A549 (cell line): ENCODE measurements at regions not wholly inside any gene's neighbourhood (a gene's known extent, or its start where the extent isn't known, plus 50 kb on each side); places are given as distances from the start of the nearest gene placed in this dataset.

Source experiments
- BHLHE40 ChIP-seq: IDR thresholded peaks from 2 replicates; pipeline ENCODE4 v1.6.1; 2012; ENCODE audit warnings: low read depth, low read length, inconsistent platforms
- CEBPB ChIP-seq, 2 experiments: fragments of >200 bp in 1 of 2; sonication (Bioruptor Twin) in 1 of 2; formaldehyde crosslinking in 1 of 2; IDR thresholded peaks; 2 replicates each; pipeline ENCODE4 v1.6.1; 2012 to 2016
- CTCF ChIP-seq: fragments of >200 bp; sonication (Bioruptor Twin); formaldehyde crosslinking; IDR thresholded peaks from 3 replicates; pipeline ENCODE4 v1.5.1; 2016
- E2F6 ChIP-seq: IDR thresholded peaks from 2 replicates; pipeline ENCODE4 v1.6.1; 2012; ENCODE audit warnings: low read depth, borderline replicate concordance
- EP300 ChIP-seq, 2 experiments: fragments of >200 bp; sonication (Bioruptor Twin); formaldehyde crosslinking; IDR thresholded peaks; 2 replicates in 1 of 2; 3 replicates in 1 of 2; pipeline ENCODE4 v1.6.1; 2016 to 2017
- ESRRA ChIP-seq: fragments of 150-350 bp; IDR thresholded peaks from 2 replicates; pipeline ENCODE4 v1.6.1; 2014; ENCODE audit warnings: mild to moderate bottlenecking, low read length, borderline replicate concordance
- POLR2A ChIP-seq: IDR thresholded peaks from 2 replicates; pipeline ENCODE4 v1.6.1; 2012; ENCODE audit warnings: mild to moderate bottlenecking, low read length
- RAD21 ChIP-seq, 2 experiments: fragments of >200 bp in 1 of 2; sonication (Bioruptor Twin) in 1 of 2; formaldehyde crosslinking in 1 of 2; IDR thresholded peaks in 1 of 2; conservative IDR thresholded peaks in 1 of 2; 2 replicates in 1 of 2; 3 replicates in 1 of 2; pipeline ENCODE4 v1.6.1; 2012 to 2018; ENCODE audit warnings: inconsistent platforms in 1 of 2
- SMC3 ChIP-seq: fragments of >200 bp; sonication (Bioruptor Twin); formaldehyde crosslinking; IDR thresholded peaks from 3 replicates; pipeline ENCODE4 v1.6.1; 2018; ENCODE audit warnings: inconsistent platforms

DNA sequence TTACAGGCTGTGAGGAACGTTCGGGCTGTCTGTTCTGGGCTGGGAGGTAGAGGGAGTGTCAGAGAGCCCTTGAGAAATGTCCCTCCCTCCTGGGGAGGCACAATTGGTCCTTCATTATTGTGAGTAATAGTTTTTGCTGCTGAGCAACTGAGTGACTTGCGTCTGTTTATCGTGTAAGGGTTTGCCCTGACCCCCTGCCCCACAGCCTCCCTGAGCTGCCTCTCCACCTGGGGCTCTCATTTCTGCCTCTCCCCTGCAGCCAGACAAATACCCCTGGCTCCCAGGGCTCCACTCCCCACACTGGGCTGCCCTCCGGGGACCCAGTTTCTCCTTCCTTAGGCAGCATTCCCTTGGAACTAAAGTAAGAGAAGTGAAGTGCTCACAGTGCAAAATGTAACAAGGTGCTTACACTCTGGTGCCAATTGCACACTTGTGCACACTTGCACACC, 174.9 kb upstream of the MVB12B start:
- TF ChIP-seq POLR2A (no peak), RAD21 (conservative IDR thresholded peaks at IDR 0.05 in 1 of 2, IDR thresholded peaks at IDR 0.05 in 1 of 2) (no peak), CTCF (no peak), ESRRA (no peak), BHLHE40 (no peak), EP300 (IDR thresholded peaks at IDR 0.05) (no peak), E2F6 (no peak), SMC3 (no peak), CEBPB (IDR thresholded peaks at IDR 0.05) (no peak)
